Caco-2 (cell line): ENCODE measurements at regions not wholly inside any gene's neighbourhood (a gene's known extent, or its start where the extent isn't known, plus 50 kb on each side); places are given as distances from the start of the nearest gene placed in this dataset.

Experiments used
- BruUV-seq: library from RNA; stranded (reverse); fragments of 400-500 nt; replicated peaks from 2 replicates; lab custom pipeline; 2021; lab: Mats Ljungman, UMichigan
- CTCF ChIA-PET: fragments of 300-600 bp; sonication (Branson Sonifier 250); formaldehyde crosslinking; loops from one replicate; lab custom pipeline; 2022; ENCODE audit warnings: antibody characterized with exemption; lab: Charles Lee
- POLR2A ChIA-PET: fragments of 300-600 bp; sonication (Branson Sonifier 250); formaldehyde crosslinking; loops from one replicate; lab custom pipeline; 2022; ENCODE audit warnings: antibody characterized with exemption; lab: Charles Lee
- DNase-seq, 2 experiments: peaks; one replicate each; pipeline versions ENCODE4 v3.0.0 to v3.0.0-alpha.2; 2020 to 2022
- H3K27me3 ChIP-seq: replicated peaks from 2 replicates; pipeline ENCODE4 v1.6.0; 2011; ENCODE audit warnings: low read length; ENCODE audit not compliant: control insufficient read depth, insufficient read depth
- H3K36me3 ChIP-seq: 2 replicates; pipeline ENCODE4 v1.5.1; 2011; ENCODE audit warnings: low read length; ENCODE audit not compliant: control insufficient read depth, insufficient read depth
- H3K4me1 ChIP-seq: fragments of 250-450 bp; sonication (Bioruptor Pico); 2 replicates; pipeline ENCODE4 v1.5.1; 2020; ENCODE audit warnings: mild to moderate bottlenecking
- H3K4me3 ChIP-seq: 2 replicates; pipeline ENCODE4 v1.5.1; 2011; ENCODE audit warnings: low read depth, mild to moderate bottlenecking, control low read depth, low read length
- H3K9me3 ChIP-seq: fragments of 250-450 bp; sonication (Bioruptor Pico); 2 replicates; pipeline ENCODE4 v1.5.1; 2020; ENCODE audit warnings: mild to moderate bottlenecking, moderate library complexity
- H3K27ac Mint-ChIP-seq: one replicate; pipeline ENCODE4 v1.8.0; 2022; ENCODE audit warnings: mixed read lengths; ENCODE audit not compliant: unreplicated experiment
- H3K27me3 Mint-ChIP-seq: one replicate; pipeline ENCODE4 v1.8.0; 2022; ENCODE audit warnings: mixed read lengths; ENCODE audit not compliant: insufficient read depth, unreplicated experiment
- H3K36me3 Mint-ChIP-seq: one replicate; pipeline ENCODE4 v1.8.0; 2022; ENCODE audit warnings: mild to moderate bottlenecking, mixed read lengths; ENCODE audit not compliant: insufficient read depth, unreplicated experiment
- H3K4me1 Mint-ChIP-seq: one replicate; pipeline ENCODE4 v1.8.0; 2022; ENCODE audit warnings: low read depth, mixed read lengths; ENCODE audit not compliant: unreplicated experiment
- H3K4me3 Mint-ChIP-seq: one replicate; pipeline ENCODE4 v1.8.0; 2022; ENCODE audit warnings: mild to moderate bottlenecking, moderate library complexity, mixed read lengths; ENCODE audit not compliant: unreplicated experiment
- H3K9me3 Mint-ChIP-seq: one replicate; pipeline ENCODE4 v1.8.0; 2022; ENCODE audit warnings: mixed read lengths; ENCODE audit not compliant: unreplicated experiment
- intact Hi-C: fragments of 100-400 bp; cut with micrococcal nuclease; formaldehyde crosslinking; loops from one replicate; pipeline ENCODE4 v1.10.0; 2022; ENCODE audit not compliant: unreplicated experiment
- TF ChIP-seq, protein P1 (sequence below), 2 experiments: fragments of 200-600 bp in 1 of 2; IDR thresholded peaks; 1 replicate in 1 of 2; 2 replicates in 1 of 2; pipeline versions ENCODE4 v1.5.1 to v1.8.0; 2011 to 2022; ENCODE audit warnings: antibody characterized with exemption in 1 of 2, control low read depth in 1 of 2, inconsistent platforms in 1 of 2, low read depth in 1 of 2, low read length in 1 of 2, mild to moderate bottlenecking in 1 of 2, moderate library complexity in 1 of 2; ENCODE audit not compliant: insufficient read depth in 1 of 2, severe bottlenecking in 1 of 2, unreplicated experiment in 1 of 2

DNA sequence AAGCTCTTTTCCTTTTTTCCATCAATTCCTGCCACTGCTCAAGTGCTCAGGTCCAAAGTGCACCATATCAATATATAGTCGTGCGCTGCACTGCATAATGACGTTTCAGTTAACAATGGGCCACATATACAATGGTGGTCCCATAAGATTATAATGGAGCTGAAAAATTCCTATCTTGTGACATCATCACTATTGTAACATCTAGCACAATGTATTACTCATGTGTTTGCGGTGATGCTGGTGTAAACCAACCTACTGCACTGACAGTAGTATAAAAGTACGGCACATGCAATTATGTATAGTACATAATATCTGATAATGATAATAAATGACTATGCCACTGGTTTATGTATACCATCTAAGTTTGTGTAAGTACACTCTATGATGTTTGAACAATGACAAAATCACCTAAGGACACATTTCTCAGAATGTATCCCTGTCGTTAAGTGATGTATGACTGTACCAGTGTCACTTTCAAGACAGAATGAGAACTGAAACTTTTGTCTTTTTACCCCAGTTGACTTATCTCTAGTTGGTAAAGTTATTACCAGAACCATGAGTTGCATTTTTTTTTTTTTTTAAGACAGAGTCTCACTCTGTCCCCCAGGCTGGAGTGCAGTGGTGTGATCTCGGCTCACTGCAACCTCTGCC is 53.7 kb upstream of the INSM2 start:
- H3K27ac Mint-ChIP-seq = no peak overlapping the region
- no peak for DNase-seq
- Histone ChIP-seq H3K4me1 (peaks cover 8% of the 10 kb centered on the region; the same call in 1 of the 2 replicates), H3K4me3 (no peak overlapping the region), H3K27me3 (no peaks in the 10 kb centered on the region), H3K9me3 (no peaks in the 10 kb centered on the region), H3K36me3 (no peaks in the 10 kb centered on the region)
- intact Hi-C loops = no loop called here
- H3K4me1 Mint-ChIP-seq = no peaks in the 10 kb centered on the region
- no peaks in the 10 kb centered on the region for H3K36me3 Mint-ChIP-seq
- TF ChIP-seq, protein P1, sequence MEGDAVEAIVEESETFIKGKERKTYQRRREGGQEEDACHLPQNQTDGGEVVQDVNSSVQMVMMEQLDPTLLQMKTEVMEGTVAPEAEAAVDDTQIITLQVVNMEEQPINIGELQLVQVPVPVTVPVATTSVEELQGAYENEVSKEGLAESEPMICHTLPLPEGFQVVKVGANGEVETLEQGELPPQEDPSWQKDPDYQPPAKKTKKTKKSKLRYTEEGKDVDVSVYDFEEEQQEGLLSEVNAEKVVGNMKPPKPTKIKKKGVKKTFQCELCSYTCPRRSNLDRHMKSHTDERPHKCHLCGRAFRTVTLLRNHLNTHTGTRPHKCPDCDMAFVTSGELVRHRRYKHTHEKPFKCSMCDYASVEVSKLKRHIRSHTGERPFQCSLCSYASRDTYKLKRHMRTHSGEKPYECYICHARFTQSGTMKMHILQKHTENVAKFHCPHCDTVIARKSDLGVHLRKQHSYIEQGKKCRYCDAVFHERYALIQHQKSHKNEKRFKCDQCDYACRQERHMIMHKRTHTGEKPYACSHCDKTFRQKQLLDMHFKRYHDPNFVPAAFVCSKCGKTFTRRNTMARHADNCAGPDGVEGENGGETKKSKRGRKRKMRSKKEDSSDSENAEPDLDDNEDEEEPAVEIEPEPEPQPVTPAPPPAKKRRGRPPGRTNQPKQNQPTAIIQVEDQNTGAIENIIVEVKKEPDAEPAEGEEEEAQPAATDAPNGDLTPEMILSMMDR (IDR thresholded peaks at IDR 0.05; ENCODE audit: insufficient read depth in 1 of 2, low read depth in 1 of 2, low read length in 1 of 2, severe bottlenecking in 1 of 2, unreplicated experiment in 1 of 2) = no peak
- ChIA-PET POLR2A (no interaction called here), CTCF (no interaction called here)
- H3K27me3 Mint-ChIP-seq = no peaks in the 10 kb centered on the region
- H3K9me3 Mint-ChIP-seq = no peaks in the 10 kb centered on the region
- no peak overlapping the region for H3K4me3 Mint-ChIP-seq
- no TSS peak for BruUV-seq

DNA sequence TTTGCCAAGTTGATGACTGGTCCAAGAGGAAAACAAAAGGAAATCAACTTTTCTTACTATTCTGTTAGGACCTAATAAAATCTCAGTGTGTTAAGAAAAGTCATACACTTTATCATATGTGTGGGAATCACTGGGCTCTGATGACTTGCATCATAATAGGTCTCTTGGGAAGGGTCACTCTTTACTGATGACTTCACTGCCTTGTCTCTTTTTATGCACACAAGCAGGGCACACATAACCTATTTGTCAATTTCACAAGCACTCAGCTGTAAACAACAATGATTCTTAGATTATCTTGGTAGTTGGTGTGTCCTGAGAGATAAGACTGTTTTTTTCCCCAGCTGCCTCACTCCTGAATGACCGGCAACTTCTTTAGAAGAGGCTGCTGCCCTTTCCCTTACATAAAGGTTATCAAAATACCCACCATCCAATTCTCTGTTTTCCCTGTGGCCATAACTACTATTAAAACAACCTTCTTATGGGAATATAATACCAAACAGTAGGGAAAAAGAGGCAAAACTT is 50.9 kb upstream of the INSM2 start:
- H3K27me3 Mint-ChIP-seq = no peaks in the 10 kb centered on the region
- H3K27me3 ChIP-seq = no peaks in the 10 kb centered on the region
- no peak overlapping the region for H3K27ac Mint-ChIP-seq
- no peak overlapping the region for H3K4me3 ChIP-seq
- H3K4me1 Mint-ChIP-seq = no peaks in the 10 kb centered on the region
- BruUV-seq = no TSS peak
- H3K36me3 Mint-ChIP-seq = no peaks in the 10 kb centered on the region
- no peaks in the 10 kb centered on the region for H3K9me3 Mint-ChIP-seq
- intact Hi-C loops = no loop called here
- H3K9me3 ChIP-seq = no peaks in the 10 kb centered on the region
- peak in 1 of 2 experiments; percentile 7 for DNase-seq
- POLR2A ChIA-PET = no interaction called here
- CTCF ChIA-PET = no interaction called here
- TF ChIP-seq, protein P1 (IDR thresholded peaks at IDR 0.05; ENCODE audit: insufficient read depth in 1 of 2, low read depth in 1 of 2, low read length in 1 of 2, severe bottlenecking in 1 of 2, unreplicated experiment in 1 of 2) = no peak
- no peaks in the 10 kb centered on the region for H3K36me3 ChIP-seq
- H3K4me3 Mint-ChIP-seq = no peak overlapping the region
- peaks cover 8% of the 10 kb centered on the region; the same call in 1 of the 2 replicates for H3K4me1 ChIP-seq
